Endometrial microvascular endothelial cells (primary cell): ENCODE measurements at regions not wholly inside any gene's neighbourhood (a gene's known extent, or its start where the extent isn't known, plus 50 kb on each side); places are given as distances from the start of the nearest gene placed in this dataset.
"Not testable (repeated sequence)": the region's sequence is repeated elsewhere in the genome, so short reads cannot be mapped to it uniquely, and the experiment has no call there.

Source experiments
- in situ Hi-C: cut with HindIII; loops from 2 replicates; pipeline ENCODE4 v1.10.0; 2017; ENCODE audit warnings: low sequenced_read_pairs, low pct_unique_long_range_greater_than_20kb; ENCODE audit errors: inconsistent ontology term

GRCh38 chr18:22557168-22557941 lies 139.6 kb upstream of the CTAGE1 start:
- in situ Hi-C loops = no loop called here

GRCh38 chr18:22558945-22559385 lies 141.2 kb upstream of the CTAGE1 start:
- in situ Hi-C loops = no loop called here

DNA sequence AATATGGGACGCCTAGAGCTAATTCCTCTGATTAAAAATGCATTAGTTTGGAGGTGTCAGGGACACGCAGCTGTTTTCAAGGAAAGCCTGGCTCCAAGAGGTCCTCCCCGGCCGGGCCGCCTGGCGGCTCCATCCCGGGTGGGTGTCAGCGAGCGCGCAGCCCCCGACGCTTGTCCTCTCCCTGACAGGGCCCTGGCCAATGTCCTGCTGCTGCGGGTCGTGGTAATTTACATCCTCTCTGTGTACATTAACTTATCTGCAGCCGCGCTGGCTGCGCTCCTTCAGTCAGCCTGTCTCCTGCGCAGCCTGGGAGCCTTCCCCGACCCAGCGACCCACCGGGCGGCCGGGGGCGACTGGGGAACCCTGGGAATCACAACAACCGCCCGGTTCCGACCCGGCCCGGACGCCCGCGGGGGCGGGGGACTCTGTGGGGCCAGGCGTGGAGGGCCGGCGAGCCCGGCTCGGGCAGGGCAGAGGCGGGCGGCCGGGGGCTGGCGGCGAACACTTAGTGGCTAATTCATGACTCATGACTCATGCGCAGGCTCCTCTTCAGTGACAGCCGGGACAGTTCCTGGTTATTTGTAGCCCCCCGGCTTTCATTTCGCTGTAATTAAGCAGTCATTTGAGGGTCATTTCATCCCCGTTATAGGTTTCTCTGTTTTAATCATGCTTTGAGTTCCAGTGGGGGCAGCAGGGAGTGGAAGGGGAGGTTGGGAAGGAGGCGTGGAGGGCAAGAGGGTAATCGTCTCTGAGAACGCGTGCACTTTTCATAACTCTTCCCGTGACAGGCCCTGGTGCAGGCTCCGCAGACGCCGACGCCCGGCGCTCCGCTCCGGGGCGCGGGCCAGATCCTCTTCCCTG lies 141.9 kb upstream of the CTAGE1 start:
- in situ Hi-C loops = loop anchor here (5.0 kb wide), 1 partner anchor 377 kb away; no protein-coding TSS in a partner anchor

GRCh38 chr18:22560275-22560610 lies 142.5 kb upstream of the CTAGE1 start:
- in situ Hi-C loops = loop anchor here (5.0 kb wide), 1 partner anchor 378 kb away; no protein-coding TSS in a partner anchor

DNA sequence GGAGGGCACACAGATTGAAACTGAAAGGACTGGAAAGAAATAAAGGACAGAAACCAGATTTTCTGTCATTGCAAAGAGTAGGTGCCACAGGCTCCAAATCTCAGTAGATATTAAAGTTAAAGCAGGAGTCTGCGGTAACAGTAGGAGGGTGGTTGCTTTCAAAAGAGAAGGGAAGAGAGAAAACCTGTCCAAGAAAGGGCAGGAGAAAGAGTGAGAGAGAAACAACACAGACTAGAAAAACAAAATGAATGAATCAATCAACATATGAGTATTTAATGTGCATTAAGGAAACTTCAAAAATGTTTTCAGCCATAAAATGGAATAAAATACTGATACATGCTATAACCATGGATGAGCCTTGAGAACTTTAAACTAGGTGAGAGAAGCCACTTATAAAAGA lies 143.1 kb upstream of the CTAGE1 start:
- in situ Hi-C loops = loop anchor here (5.0 kb wide), 1 partner anchor 378 kb away; no protein-coding TSS in a partner anchor

GRCh38 chr18:22563164-22563583 lies 145.5 kb upstream of the CTAGE1 start:
- in situ Hi-C loops = loop anchor here (5.0 kb wide), 1 partner anchor 381 kb away; no protein-coding TSS in a partner anchor

DNA sequence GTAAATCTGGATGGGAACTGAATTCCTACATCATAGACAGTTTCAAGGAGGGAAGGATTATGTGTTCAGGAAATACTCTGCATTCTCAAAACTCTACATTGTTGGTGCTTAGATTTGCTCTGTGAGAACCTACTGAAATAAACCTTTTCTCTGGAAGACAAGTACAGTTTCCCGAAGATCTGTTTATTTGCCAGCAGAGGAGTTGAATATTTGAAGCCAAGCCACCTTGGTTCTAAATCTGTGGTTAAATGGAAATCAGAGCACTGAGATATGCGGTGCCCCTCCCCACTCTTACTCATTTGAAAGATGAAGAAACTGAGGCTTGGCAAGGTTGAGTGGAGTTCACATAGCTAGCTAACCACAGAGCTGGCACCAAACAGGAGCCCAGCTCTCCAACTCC lies 146.3 kb upstream of the CTAGE1 start:
- in situ Hi-C loops = loop anchor here (5.0 kb wide), 1 partner anchor 382 kb away; no protein-coding TSS in a partner anchor

DNA sequence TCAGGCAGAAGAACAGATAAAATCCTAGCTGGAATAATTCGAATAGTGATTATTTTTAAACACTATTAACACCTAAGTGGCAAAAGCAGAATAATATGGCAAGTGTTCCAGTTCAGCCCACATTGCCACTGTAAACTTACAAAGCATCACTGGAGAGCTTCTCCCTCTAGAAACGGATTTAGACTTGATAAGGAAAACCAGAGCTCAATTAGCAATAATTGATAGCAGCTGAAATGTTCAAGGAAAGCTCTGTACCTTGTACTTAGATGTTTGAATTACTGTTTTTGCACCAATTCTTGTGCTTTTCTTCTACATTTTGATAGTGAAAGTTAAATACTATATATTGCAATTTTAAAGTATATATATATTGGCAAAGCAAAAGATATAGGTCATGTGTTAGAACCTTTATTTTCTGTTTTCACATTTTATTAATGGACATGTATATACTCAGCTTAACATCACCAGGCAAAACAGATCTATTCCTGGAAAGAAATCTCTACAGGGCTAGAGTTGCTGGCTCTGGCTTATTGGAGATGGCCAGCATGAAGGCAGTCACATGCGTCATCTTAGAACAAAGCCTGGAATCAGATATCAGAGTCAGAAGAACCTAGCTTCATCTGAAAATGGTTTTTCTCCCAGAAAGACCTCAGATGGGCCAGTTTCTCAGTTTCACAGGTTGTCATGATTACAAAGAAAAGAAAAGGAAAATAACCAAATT lies 149.1 kb upstream of the CTAGE1 start:
- in situ Hi-C loops = no loop called here

DNA sequence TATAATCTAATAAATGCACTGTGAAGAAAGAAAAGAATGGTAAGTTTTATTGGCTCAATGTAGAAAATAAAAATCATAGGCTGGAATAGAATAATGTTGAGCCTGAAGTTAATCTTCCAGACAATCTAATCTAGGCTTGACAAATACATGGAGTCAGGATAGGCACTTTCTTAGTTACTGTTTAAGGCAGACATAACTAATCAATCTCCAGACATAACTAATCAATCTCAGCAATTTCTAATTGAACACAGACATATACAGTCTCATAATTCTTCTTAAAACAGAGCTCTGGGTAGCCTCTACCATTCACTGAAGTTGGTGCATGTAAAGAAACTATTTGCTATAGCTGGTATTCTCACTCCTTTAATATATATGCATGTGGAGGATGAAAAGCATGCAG lies 150.1 kb upstream of the CTAGE1 start:
- in situ Hi-C loops = no loop called here

DNA sequence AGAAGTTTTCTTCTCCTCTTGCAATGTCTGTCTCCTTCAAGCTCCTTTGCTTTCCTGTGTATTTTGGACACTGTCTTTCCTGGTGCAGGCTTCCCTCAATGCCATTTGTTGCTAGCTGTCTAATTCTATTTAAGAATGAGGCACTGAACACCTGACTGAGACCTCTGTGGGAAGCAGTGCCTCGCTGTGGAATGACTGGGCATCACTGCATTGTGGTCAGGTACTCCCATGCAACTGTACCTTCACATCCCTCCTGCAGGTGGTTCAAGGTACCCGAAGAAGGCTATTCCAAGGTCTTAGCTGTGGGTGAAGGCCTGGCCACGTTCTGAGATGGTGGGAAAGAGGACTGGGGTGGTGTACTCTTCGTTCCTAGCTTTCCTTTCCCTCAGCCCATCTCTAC lies 152.8 kb upstream of the CTAGE1 start:
- in situ Hi-C loops = no loop called here

GRCh38 chr18:22572341-22572740 lies 154.6 kb upstream of the CTAGE1 start:
- in situ Hi-C loops = no loop called here

DNA sequence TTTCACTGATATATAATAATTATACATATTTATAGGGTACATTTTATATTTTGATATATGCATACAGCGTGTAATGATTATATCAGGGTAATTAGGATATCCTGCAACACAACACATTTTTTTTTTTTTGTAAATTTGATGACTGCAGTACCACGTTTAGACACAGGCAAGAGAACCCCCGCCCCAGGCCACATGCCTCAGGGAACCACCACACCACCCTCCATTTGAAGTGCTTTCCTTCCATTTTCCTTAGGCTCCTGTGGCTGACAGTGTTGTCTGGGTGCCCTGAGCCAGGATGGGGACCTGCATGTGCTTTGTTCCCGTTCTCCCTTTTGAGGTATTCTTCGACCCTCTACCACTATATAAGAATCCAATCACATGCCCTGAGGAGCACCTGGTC lies 161.6 kb upstream of the CTAGE1 start:
- in situ Hi-C loops = no loop called here

DNA sequence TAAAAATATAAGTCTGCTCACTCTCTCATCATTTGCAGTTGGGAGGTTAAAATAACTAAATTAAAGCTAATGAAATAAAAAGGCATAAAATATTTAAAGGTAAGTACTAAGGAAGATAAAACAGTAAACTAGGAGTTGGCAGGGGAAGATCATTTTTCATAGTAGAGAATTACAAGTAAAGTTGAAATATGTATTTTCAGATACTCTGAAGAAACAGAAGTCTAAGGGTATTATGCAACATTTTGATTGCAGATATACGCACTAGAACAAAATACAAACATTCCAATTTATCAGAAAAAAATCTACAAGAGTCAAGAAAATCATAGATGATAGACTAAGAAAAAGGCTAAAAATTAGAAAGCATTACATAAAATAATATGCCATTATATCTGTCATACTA lies 167.6 kb upstream of the CTAGE1 start:
- in situ Hi-C loops = no loop called here

DNA sequence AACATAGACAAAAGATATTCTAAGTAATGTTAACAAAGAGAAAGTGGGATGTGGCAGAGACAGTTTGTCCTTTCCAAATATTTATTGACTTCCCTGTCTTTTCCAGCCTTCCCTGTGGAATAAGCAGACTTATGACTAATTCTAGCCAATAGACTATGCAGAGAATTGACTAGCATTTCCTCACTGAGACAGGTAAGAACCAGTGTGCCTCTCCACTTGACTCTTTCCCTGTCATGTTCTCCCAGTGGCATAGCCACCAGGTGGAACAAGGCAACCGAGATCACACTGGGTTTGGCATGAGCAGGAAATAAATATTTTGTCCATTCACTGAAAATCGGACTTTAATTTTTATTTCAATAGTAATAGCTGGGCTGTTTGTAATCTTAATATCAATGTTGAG lies 168.1 kb upstream of the CTAGE1 start:
- in situ Hi-C loops = no loop called here

DNA sequence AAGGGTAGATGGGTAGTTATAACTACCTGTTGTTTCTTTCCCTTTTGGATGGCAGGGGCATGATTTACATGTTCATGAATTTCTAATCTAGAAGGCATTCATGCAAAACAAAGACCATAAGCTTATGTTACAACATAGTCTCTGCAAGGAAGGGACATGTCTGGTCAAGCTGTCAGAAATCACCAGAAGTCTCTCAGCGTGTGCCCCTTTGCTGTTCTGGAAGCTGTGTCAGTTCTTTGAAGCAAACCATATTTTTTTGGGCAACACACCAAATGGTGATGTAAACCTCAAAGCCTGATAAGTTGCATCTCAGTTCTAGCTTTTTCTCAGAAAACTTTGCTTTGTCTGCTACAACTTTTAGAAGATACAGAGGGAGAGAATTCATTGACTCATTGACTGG lies 173.5 kb upstream of the CTAGE1 start:
- in situ Hi-C loops = no loop called here

DNA sequence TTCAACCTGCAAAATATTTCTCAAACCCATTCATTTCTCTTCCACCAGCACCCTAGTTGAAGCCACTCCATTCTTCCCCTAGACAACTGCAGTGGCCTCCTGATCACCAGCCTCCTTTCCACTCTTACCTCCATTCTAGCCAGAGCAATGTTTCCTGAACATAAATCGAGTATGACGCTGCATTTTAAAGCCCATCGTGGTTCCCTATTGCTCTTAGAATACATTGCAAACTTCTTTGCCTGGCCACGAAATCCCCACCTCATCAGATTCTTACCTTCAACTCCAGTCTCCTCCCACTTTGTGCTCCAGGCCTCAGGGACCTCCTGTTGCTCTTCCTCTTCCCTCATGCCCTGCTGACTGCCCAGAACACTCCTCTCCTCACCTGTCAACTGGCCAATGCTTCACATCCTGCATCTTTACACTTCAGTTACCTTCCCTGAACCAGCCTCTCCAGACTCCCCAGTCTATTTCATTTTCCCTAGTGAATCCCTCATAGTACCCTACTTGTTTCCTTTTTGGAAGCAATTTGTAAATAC lies 176.5 kb upstream of the CTAGE1 start:
- in situ Hi-C loops = no loop called here

DNA sequence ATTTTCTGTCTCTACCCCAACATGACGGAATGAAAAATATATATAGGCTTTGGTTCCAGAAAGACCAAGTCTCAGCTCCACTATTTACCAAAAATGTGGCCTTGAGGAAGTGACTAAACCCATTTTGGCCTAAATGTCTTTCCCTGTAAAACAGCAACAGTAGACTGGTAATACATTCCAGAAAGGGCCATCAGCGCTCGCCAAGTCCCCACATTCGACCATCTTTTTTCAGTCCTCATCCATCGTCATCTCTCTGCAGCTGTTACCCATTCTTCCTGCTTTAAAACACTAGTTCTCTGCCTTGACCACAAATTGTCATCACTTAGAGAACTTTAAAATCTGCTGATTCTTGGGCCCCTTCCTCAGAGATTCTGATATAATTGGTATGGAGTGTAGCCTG lies 183.8 kb upstream of the CTAGE1 start:
- in situ Hi-C loops = no loop called here

DNA sequence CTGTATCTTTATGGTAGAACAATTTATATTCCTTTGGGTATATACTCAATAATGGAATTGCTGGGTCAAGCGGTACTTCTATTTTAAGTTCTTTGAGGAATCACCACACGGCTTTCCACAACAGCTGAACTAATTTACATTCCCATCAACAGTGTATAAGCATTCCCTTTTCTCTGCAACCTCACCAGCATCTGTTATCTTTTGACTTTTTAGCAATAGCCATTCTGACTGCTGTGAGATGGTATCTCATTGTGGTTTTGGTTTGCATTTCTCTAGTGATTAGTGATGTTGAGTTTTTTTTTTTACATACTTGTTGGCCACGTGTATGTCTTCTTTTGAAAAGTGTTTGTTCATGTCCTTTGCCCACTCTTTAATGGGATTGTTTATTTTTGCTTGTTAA lies 184.7 kb upstream of the CTAGE1 start:
- in situ Hi-C loops = not testable (repeated sequence)

- in situ Hi-C loops = no loop called here
Observed at GRCh38 chr18:22603902-22604301, 186.2 kb upstream of the CTAGE1 start.
